ENCODE measurements at regions not wholly inside any gene's neighbourhood (a gene's known extent, or its start where the extent isn't known, plus 50 kb on each side); places are given as distances from the start of the nearest gene placed in this dataset.

DNA sequence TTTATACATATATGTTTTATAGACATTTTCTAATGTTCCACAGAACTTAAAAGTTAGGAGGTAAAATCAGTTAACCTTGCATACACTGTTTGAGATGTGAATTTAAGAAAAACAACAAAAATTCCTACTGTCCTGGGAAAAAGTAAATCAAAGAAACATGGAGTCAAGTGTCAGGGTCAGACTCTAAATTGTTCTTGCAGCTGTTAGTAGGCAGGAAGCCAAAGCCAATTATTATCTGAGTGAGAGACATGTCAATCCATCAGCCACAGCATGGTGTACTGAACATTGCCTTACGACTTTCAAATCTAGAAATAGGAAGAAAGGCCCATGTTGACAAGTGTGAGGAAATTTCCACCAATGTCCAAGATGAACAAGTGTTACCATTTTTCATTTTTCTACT, 461.2 kb upstream of the MBL2 start:
- Mint-ChIP-seq H3K36me3 (ENCODE audit: unreplicated experiment) (no peaks in the 10 kb centered on the region), H3K9me3 (ENCODE audit: unreplicated experiment) (no peaks in the 10 kb centered on the region), H3K27me3 (ENCODE audit: unreplicated experiment) (peaks cover 2% of the 10 kb centered on the region), H3K27ac (ENCODE audit: unreplicated experiment) (no peak overlapping the region), H3K4me1 (ENCODE audit: unreplicated experiment) (peaks cover 3% of the 10 kb centered on the region), H3K4me3 (ENCODE audit: unreplicated experiment) (no peak overlapping the region)
- no peak for DNase-seq (ENCODE audit: extremely low spot score, unreplicated experiment)
- TF ChIP-seq CTCF (IDR thresholded peaks at IDR 0.05) = no peak

DNA sequence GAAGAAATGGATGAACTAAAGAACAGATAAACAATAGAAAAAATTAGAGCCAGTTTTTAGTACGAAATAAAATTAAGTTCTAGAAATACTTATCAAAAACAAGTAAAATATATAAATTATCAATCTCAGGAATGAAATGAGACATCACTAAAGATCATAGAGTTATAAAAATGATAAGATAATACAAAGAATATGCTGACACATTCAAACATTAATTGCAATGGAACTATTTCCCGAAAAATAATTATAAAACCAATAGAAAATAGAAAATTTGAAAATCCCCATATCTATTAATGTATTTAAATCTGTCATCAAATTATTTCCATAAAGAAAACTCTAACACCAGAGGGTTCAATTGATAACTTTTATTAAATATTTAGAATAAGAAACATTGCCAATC, 458.1 kb upstream of the MBL2 start:
- H3K4me3 Mint-ChIP-seq (ENCODE audit: unreplicated experiment) = no peak overlapping the region
- no peak for TF ChIP-seq CTCF (IDR thresholded peaks at IDR 0.05)
- H3K9me3 Mint-ChIP-seq (ENCODE audit: unreplicated experiment) = no peaks in the 10 kb centered on the region
- no peaks in the 10 kb centered on the region for H3K36me3 Mint-ChIP-seq (ENCODE audit: unreplicated experiment)
- no peak overlapping the region for H3K27ac Mint-ChIP-seq (ENCODE audit: unreplicated experiment)
- DNase-seq (ENCODE audit: extremely low spot score, unreplicated experiment) = no peak
- peaks cover 5% of the 10 kb centered on the region for H3K27me3 Mint-ChIP-seq (ENCODE audit: unreplicated experiment)
- H3K4me1 Mint-ChIP-seq (ENCODE audit: unreplicated experiment) = peaks cover 3% of the 10 kb centered on the region

DNA sequence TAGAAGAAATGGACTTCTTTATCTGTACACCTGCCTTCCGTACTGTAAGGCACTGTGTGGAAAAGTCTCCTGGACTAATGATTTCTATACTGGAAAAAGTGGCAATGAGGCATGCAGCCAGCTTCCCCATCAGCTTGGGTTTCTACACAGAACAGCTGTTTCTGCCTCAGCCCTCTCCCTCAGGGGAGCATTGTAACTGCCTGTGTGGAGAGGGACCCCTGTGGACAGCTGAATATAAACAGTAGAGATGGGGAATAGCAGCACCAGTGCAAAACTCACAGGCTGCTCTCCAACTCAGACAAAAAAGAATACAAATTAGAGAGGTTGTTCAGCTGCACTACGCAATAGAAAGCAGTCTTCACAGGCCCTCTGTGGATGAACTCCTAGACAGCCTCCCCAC, 451.3 kb upstream of the MBL2 start:
- Mint-ChIP-seq H3K27ac (ENCODE audit: unreplicated experiment) (no peak overlapping the region), H3K36me3 (ENCODE audit: unreplicated experiment) (no peaks in the 10 kb centered on the region), H3K9me3 (ENCODE audit: unreplicated experiment) (no peaks in the 10 kb centered on the region), H3K4me1 (ENCODE audit: unreplicated experiment) (peaks cover 5% of the 10 kb centered on the region), H3K4me3 (ENCODE audit: unreplicated experiment) (no peak overlapping the region), H3K27me3 (ENCODE audit: unreplicated experiment) (peaks cover 3% of the 10 kb centered on the region)
- no peak for DNase-seq (ENCODE audit: extremely low spot score, unreplicated experiment)
- TF ChIP-seq CTCF (IDR thresholded peaks at IDR 0.05) = no peak

GRCh38 chr10:53222806-53223205, 450.2 kb upstream of the MBL2 start:
- no peak for TF ChIP-seq CTCF (IDR thresholded peaks at IDR 0.05)
- no peak overlapping the region for H3K4me3 Mint-ChIP-seq (ENCODE audit: unreplicated experiment)
- H3K27ac Mint-ChIP-seq (ENCODE audit: unreplicated experiment) = no peak overlapping the region
- no peaks in the 10 kb centered on the region for H3K9me3 Mint-ChIP-seq (ENCODE audit: unreplicated experiment)
- H3K36me3 Mint-ChIP-seq (ENCODE audit: unreplicated experiment) = no peaks in the 10 kb centered on the region
- H3K27me3 Mint-ChIP-seq (ENCODE audit: unreplicated experiment) = peaks cover 5% of the 10 kb centered on the region
- H3K4me1 Mint-ChIP-seq (ENCODE audit: unreplicated experiment) = peaks cover 6% of the 10 kb centered on the region
- no peak for DNase-seq (ENCODE audit: extremely low spot score, unreplicated experiment)

GRCh38 chr10:53209944-53210611, 437.5 kb upstream of the MBL2 start:
- Mint-ChIP-seq H3K27ac (ENCODE audit: unreplicated experiment) (no peak overlapping the region), H3K9me3 (ENCODE audit: unreplicated experiment) (no peaks in the 10 kb centered on the region), H3K4me1 (ENCODE audit: unreplicated experiment) (no peaks in the 10 kb centered on the region)

More at GRCh38 chr10:53209944-53210611, 437.5 kb upstream of the MBL2 start:
- DNase-seq (ENCODE audit: extremely low spot score, unreplicated experiment) = no peak
- no peak overlapping the region for H3K4me3 Mint-ChIP-seq (ENCODE audit: unreplicated experiment)
- TF ChIP-seq CTCF (IDR thresholded peaks at IDR 0.05) = peak; percentile 59
- peaks cover 21% of the 10 kb centered on the region for H3K27me3 Mint-ChIP-seq (ENCODE audit: unreplicated experiment)
- H3K36me3 Mint-ChIP-seq (ENCODE audit: unreplicated experiment) = no peaks in the 10 kb centered on the region
